K562 (cell line): ENCODE measurements at regions not wholly inside any gene's neighbourhood (a gene's known extent, or its start where the extent isn't known, plus 50 kb on each side); places are given as distances from the start of the nearest gene placed in this dataset.

Experiments
- ATAC-seq: fragments of 200-7000 bp; cut with Tn5 transposase; 3 replicates; pipeline ENCODE4 v1.9.1; 2020; ENCODE audit warnings: moderate library complexity
- BruUV-seq: library from RNA; stranded (reverse); fragments of 400-500 nt; replicated peaks from 2 replicates; lab custom pipeline; 2021; lab: Mats Ljungman, UMichigan
- CTCF ChIA-PET: fragments of 300-600 bp; formaldehyde crosslinking; extraction: SDS; loops from one replicate; lab custom pipeline; 2021; ENCODE audit warnings: low intra/inter-chr PET ratio; lab: Yijun Ruan, JAX
- POLR2A ChIA-PET: fragments of 300-600, 350-650 bp; sonication (Branson Sonifier 250); formaldehyde crosslinking; extraction: SDS; loops from one replicate; lab custom pipeline; 2021; ENCODE audit warnings: antibody characterized with exemption, inconsistent platforms; lab: Yijun Ruan, JAX
- DNase-seq, 4 experiments: peaks; one replicate each; pipeline versions ENCODE4 v3.0.0 to v3.0.0-alpha.2; 2011 to 2018; ENCODE audit warnings: low spot score in 3 of 4, mixed read lengths in 3 of 4; ENCODE audit errors: extremely low read depth in 1 of 4
- FAIRE-seq: peaks from 2 replicates; lab custom pipeline; 2011; peaks lifted over from hg19 to GRCh38; lab: Jason Lieb, UNC
- H2AFZ ChIP-seq: 2 replicates; pipeline ENCODE4 v1.6.0; 2011; ENCODE audit warnings: low read depth, low read length, control low read depth, inconsistent platforms
- H3K27ac ChIP-seq: fragments of 200-600 bp; 3 replicates; pipeline ENCODE4 v1.8.0; 2011; ENCODE audit warnings: low read depth, mild to moderate bottlenecking, control low read depth, inconsistent platforms, low read length, moderate library complexity, mixed read lengths; ENCODE audit errors: extremely low read depth
- H3K27me3 ChIP-seq, 2 experiments: fragments of 300-600 bp in 1 of 2; 2 replicates in 1 of 2; 3 replicates in 1 of 2; pipeline versions ENCODE4 v1.6.0 to v1.8.0; 2011; ENCODE audit warnings: inconsistent platforms in 2 of 2, low read length in 2 of 2, mild to moderate bottlenecking in 1 of 2, mixed read lengths in 1 of 2, moderate library complexity in 1 of 2; ENCODE audit not compliant: control insufficient read depth in 2 of 2, insufficient read depth in 2 of 2
- H3K36me3 ChIP-seq: fragments of 300-600 bp; 3 replicates; pipeline ENCODE4 v1.8.0; 2011; ENCODE audit warnings: mild to moderate bottlenecking, low read length, inconsistent platforms; ENCODE audit not compliant: control insufficient read depth, insufficient read depth
- H3K4me1 ChIP-seq, 2 experiments: fragments of 200-600 bp in 1 of 2; replicated peaks in 1 of 2; 2 replicates in 1 of 2; 3 replicates in 1 of 2; pipeline versions ENCODE4 v1.5.1 to v1.8.0; 2011; ENCODE audit warnings: inconsistent platforms in 2 of 2, low read length in 2 of 2, mild to moderate bottlenecking in 1 of 2, mixed read lengths in 1 of 2, moderate library complexity in 1 of 2; ENCODE audit not compliant: control insufficient read depth in 2 of 2, insufficient read depth in 2 of 2
- H3K4me2 ChIP-seq: 2 replicates; pipeline ENCODE4 v1.6.1; 2011; ENCODE audit warnings: low read length, control low read depth, inconsistent platforms, mixed read lengths; ENCODE audit not compliant: insufficient read depth
- H3K4me3 ChIP-seq: fragments of 200-600 bp; sonication (generic), shearing (Covaris generic); 2 replicates; pipeline ENCODE4 v1.5.1; 2016; ENCODE audit warnings: control low read depth, inconsistent platforms
- H3K79me2 ChIP-seq: fragments of 200-600 bp; 3 replicates; pipeline ENCODE4 v1.8.0; 2011; ENCODE audit warnings: low read length, inconsistent platforms; ENCODE audit not compliant: control insufficient read depth, insufficient read depth
- H3K9ac ChIP-seq, 2 experiments: 2 replicates each; pipeline versions ENCODE4 v1.6.0 to v1.6.1; 2011; ENCODE audit warnings: low read depth in 2 of 2, low read length in 2 of 2, control low read depth in 1 of 2, inconsistent platforms in 1 of 2, mild to moderate bottlenecking in 1 of 2, mixed read lengths in 1 of 2; ENCODE audit not compliant: insufficient read depth in 1 of 2
- H3K9me1 ChIP-seq: one replicate; pipeline ENCODE4 v1.6.0; 2011; ENCODE audit warnings: inconsistent platforms, mild to moderate bottlenecking, low read length, moderate library complexity; ENCODE audit not compliant: control insufficient read depth, insufficient read depth
- H3K9me3 ChIP-seq: replicated peaks from 2 replicates; pipeline ENCODE4 v1.5.1; 2011; ENCODE audit warnings: low read depth, low read length, inconsistent platforms; ENCODE audit not compliant: control insufficient read depth, insufficient read depth
- H4K20me1 ChIP-seq: replicated peaks from 2 replicates; pipeline ENCODE4 v1.6.1; 2011; ENCODE audit warnings: low read length, inconsistent platforms, mixed read lengths; ENCODE audit not compliant: control insufficient read depth, insufficient read depth
- BDP1 ChIP-seq: IDR thresholded peaks from 3 replicates; pipeline ENCODE4 v1.6.1; 2011; ENCODE audit not compliant: insufficient read length, insufficient read depth
- HNRNPH1 ChIP-seq: fragments of 200-400 bp; formaldehyde crosslinking; optimal IDR thresholded peaks from 2 replicates; pipeline ENCODE3; 2017; ENCODE audit warnings: low read depth, mild to moderate bottlenecking, low read length, moderate library complexity
- PHB2 ChIP-seq: fragments of 450-650 bp; IDR thresholded peaks from 2 replicates; pipeline ENCODE4 v1.6.1; 2017; ENCODE audit warnings: low read depth
- SIRT6 ChIP-seq: IDR thresholded peaks from one replicate; pipeline ENCODE4 v1.6.1; 2012; ENCODE audit warnings: low read depth, mild to moderate bottlenecking, control low read depth, inconsistent platforms, low read length, moderate library complexity
- TAF7 ChIP-seq: fragments of 450-650 bp; IDR thresholded peaks from 2 replicates; pipeline ENCODE4 v1.6.1; 2016; ENCODE audit warnings: missing genetic modification characterization, missing compliant biosample characterization
- ZNF184 ChIP-seq: sonication (generic); formaldehyde crosslinking; IDR thresholded peaks from 2 replicates; pipeline ENCODE4 v1.5.0; 2020; ENCODE audit warnings: missing genetic modification reagents
- ZNF224 ChIP-seq: sonication (generic); formaldehyde crosslinking; IDR thresholded peaks from 2 replicates; pipeline ENCODE4 v1.8.0; 2022; ENCODE audit warnings: mild to moderate bottlenecking, missing genetic modification reagents
- ZSCAN29 ChIP-seq: fragments of 450-650 bp; IDR thresholded peaks from 2 replicates; pipeline ENCODE4 v1.6.1; 2017
- WGBS: fragments of 100-300 bp; shearing (Covaris generic); methylation state at CpG from one replicate; pipeline ENCODE4 v1.1.6; 2016; ENCODE audit warnings: low coverage, mixed read lengths; ENCODE audit not compliant: insufficient coverage; ENCODE audit errors: missing lambda C conversion rate; 5-methylcytosine and 5-hydroxymethylcytosine counted together
- in situ Hi-C: fragments of 300-500 bp; cut with MboI; formaldehyde crosslinking; loops from 4 replicates; pipeline ENCODE4 v1.15.0; 2018; ENCODE audit warnings: inconsistent platforms, mixed read lengths
- intact Hi-C: fragments of 100-400 bp; cut with micrococcal nuclease; formaldehyde crosslinking; loops from 2 replicates; pipeline ENCODE4 v1.14.2; 2022

DNA sequence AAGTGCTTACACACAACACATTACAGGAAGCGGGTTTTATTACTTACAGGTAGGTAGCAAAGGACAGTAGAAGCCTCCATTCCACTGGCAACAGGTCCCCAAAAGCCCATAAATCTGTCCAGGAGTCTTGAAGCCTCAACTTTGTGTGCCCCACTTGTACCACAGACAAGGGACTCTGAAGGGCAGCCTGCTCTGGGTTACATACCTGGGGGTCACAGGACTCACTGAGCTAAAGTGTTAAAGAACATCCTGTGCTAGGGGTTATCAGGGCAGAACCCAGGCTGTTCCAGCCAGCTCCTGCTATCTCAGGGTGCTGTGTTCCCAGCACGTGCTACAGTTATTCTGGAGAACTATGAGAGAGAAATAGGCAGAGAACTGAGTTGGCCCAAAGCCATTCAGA, 230.9 kb upstream of the SLC10A2 start:
- no TSS peak for BruUV-seq
- DNase-seq: no peak
- no peaks in the 10 kb centered on the region; the same call in 1 of the 2 replicates for H3K9me3 ChIP-seq
- no peak overlapping the region for H2AFZ ChIP-seq
- H3K4me3 ChIP-seq: no peak overlapping the region
- ChIA-PET POLR2A (no interaction called here), CTCF (no interaction called here)
- WGBS: 7% methylated on average over 2 of the region's 2 CpGs
- H4K20me1 ChIP-seq: no peaks in the 10 kb centered on the region
- intact Hi-C loops: no loop called here
- no peak for ATAC-seq
- no peaks in the 10 kb centered on the region for H3K79me2 ChIP-seq
- no peak for FAIRE-seq
- no peak overlapping the region for H3K27ac ChIP-seq
- no peaks in the 10 kb centered on the region for H3K36me3 ChIP-seq
- TF ChIP-seq ZNF224 (CRISPR knock-in tag): peak; percentile 92
- no peak for TF ChIP-seq ZNF184 (CRISPR knock-in tag)
- TF ChIP-seq, all 486 proteins: peak for 1
- no peak overlapping the region for H3K9ac ChIP-seq
- in situ Hi-C loops: no loop called here
- no peak overlapping the region for H3K4me2 ChIP-seq
- no peaks in the 10 kb centered on the region for H3K9me1 ChIP-seq
- H3K4me1 ChIP-seq: no peaks in the 10 kb centered on the region
- no peaks in the 10 kb centered on the region for H3K27me3 ChIP-seq

DNA sequence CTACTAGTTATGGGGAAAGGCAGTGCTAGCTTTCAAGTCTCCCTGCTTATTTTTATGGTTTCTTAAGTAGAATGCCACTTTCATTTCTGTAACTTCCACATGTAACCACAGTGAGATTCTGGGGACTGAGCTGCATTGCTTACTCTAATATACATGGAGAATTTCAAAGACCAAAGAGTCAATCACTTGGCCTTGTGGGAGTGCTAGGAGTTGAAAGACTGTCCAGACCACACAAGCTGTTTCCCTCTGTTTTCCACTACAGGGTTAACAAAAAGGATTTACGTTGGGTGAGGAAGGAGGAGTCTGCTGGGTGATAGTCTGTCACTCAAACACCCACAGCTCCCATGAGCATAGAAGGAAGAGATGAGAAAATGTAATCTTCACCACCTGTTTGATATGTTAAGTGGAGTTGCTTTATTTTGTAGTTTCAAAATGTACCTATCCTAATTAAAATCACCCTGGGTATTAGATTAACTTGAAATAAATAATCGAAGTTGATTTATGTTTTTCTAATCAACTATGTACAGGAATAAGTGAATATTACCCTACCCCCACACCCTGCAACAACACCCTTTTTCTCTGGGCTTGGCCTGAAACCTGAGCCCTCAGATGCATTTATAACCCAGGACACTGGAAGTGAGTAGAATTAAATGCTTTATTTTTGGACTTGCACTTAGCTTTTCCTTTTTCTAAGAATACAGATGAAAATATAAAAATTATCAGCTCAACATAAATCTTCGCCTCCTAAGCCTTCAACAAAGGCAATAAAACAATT, 225.8 kb upstream of the SLC10A2 start:
- in situ Hi-C loops (no loop called here), intact Hi-C loops (no loop called here)
- H3K9me3 ChIP-seq: no peaks in the 10 kb centered on the region
- no TSS peak for BruUV-seq
- no peaks in the 10 kb centered on the region for H3K9me1 ChIP-seq
- H3K27me3 ChIP-seq: no peaks in the 10 kb centered on the region
- H3K4me2 ChIP-seq: no peak overlapping the region
- ATAC-seq (no peak), FAIRE-seq (no peak), DNase-seq (no peak)
- H2AFZ ChIP-seq: no peak overlapping the region
- ChIA-PET POLR2A (no interaction called here), CTCF (no interaction called here)
- H4K20me1 ChIP-seq: no peaks in the 10 kb centered on the region
- WGBS: 0% methylated on average over 3 of the region's 3 CpGs
- no peak overlapping the region for H3K9ac ChIP-seq
- no peaks in the 10 kb centered on the region for H3K36me3 ChIP-seq
- no peak overlapping the region for H3K27ac ChIP-seq
- H3K4me1 ChIP-seq: no peaks in the 10 kb centered on the region
- H3K79me2 ChIP-seq: no peaks in the 10 kb centered on the region
- no peak overlapping the region for H3K4me3 ChIP-seq
- no peak for TF ChIP-seq TAF7 (tag)
- TF ChIP-seq HNRNPH1: no peak
- no peak for TF ChIP-seq ZSCAN29
- no peak for TF ChIP-seq SIRT6
- no peak for TF ChIP-seq PHB2
- TF ChIP-seq BDP1: no peak
